ENCODE measurements at regions not wholly inside any gene's neighbourhood (a gene's known extent, or its start where the extent isn't known, plus 50 kb on each side); places are given as distances from the start of the nearest gene placed in this dataset.

- no peak for TF ChIP-seq CTCF (IDR thresholded peaks at IDR 0.05; ENCODE audit: insufficient read depth, low read length, poor library complexity, severe bottlenecking)
- H3K27me3 ChIP-seq (ENCODE audit: control insufficient read depth, insufficient read depth, low read length) = no peaks in the 10 kb centered on the region
- H3K4me3 ChIP-seq (ENCODE audit: low read depth, low read length) = no peak overlapping the region
- H3K36me3 ChIP-seq (ENCODE audit: control insufficient read depth, insufficient read depth, low read length) = no peaks in the 10 kb centered on the region
- DNase-seq (ENCODE audit: low read depth) = no peak
These were observed 71.7 kb upstream of the WDR75 start for GRCh38 chr2:189369566-189369965.

GRCh38 chr2:189370719-189371118 is 70.6 kb upstream of the WDR75 start:
- DNase-seq (ENCODE audit: low read depth) = no peak
- no peaks in the 10 kb centered on the region for H3K27me3 ChIP-seq (ENCODE audit: control insufficient read depth, insufficient read depth, low read length)
- TF ChIP-seq CTCF (IDR thresholded peaks at IDR 0.05; ENCODE audit: insufficient read depth, low read length, poor library complexity, severe bottlenecking) = no peak
- H3K36me3 ChIP-seq (ENCODE audit: control insufficient read depth, insufficient read depth, low read length) = no peaks in the 10 kb centered on the region
- H3K4me3 ChIP-seq (ENCODE audit: low read depth, low read length) = no peak overlapping the region

GRCh38 chr2:189372688-189373257 is 68.5 kb upstream of the WDR75 start:
- no peak overlapping the region for H3K4me3 ChIP-seq (ENCODE audit: low read depth, low read length)
- H3K36me3 ChIP-seq (ENCODE audit: control insufficient read depth, insufficient read depth, low read length) = no peaks in the 10 kb centered on the region
- H3K27me3 ChIP-seq (ENCODE audit: control insufficient read depth, insufficient read depth, low read length) = no peaks in the 10 kb centered on the region
- no peak for DNase-seq (ENCODE audit: low read depth)
- TF ChIP-seq CTCF (IDR thresholded peaks at IDR 0.05; ENCODE audit: insufficient read depth, low read length, poor library complexity, severe bottlenecking) = no peak

- Histone ChIP-seq H3K4me3 (ENCODE audit: low read depth, low read length) (no peak overlapping the region), H3K36me3 (ENCODE audit: control insufficient read depth, insufficient read depth, low read length) (no peaks in the 10 kb centered on the region), H3K27me3 (ENCODE audit: control insufficient read depth, insufficient read depth, low read length) (no peaks in the 10 kb centered on the region)
- DNase-seq (ENCODE audit: low read depth) = no peak
- no peak for TF ChIP-seq CTCF (IDR thresholded peaks at IDR 0.05; ENCODE audit: insufficient read depth, low read length, poor library complexity, severe bottlenecking)
These were observed 66.8 kb upstream of the WDR75 start for GRCh38 chr2:189374481-189374880.

GRCh38 chr2:189375842-189376241 is 65.4 kb upstream of the WDR75 start:
- no peak for TF ChIP-seq CTCF (IDR thresholded peaks at IDR 0.05; ENCODE audit: insufficient read depth, low read length, poor library complexity, severe bottlenecking)
- H3K36me3 ChIP-seq (ENCODE audit: control insufficient read depth, insufficient read depth, low read length) = no peaks in the 10 kb centered on the region
- H3K4me3 ChIP-seq (ENCODE audit: low read depth, low read length) = no peak overlapping the region
- DNase-seq (ENCODE audit: low read depth) = no peak
- no peaks in the 10 kb centered on the region for H3K27me3 ChIP-seq (ENCODE audit: control insufficient read depth, insufficient read depth, low read length)

GRCh38 chr2:189379287-189379630 is 62.0 kb upstream of the WDR75 start:
- no peak for TF ChIP-seq CTCF (IDR thresholded peaks at IDR 0.05; ENCODE audit: insufficient read depth, low read length, poor library complexity, severe bottlenecking)
- H3K27me3 ChIP-seq (ENCODE audit: control insufficient read depth, insufficient read depth, low read length) = no peaks in the 10 kb centered on the region
- H3K4me3 ChIP-seq (ENCODE audit: low read depth, low read length) = no peak overlapping the region
- no peak for DNase-seq (ENCODE audit: low read depth)
- no peaks in the 10 kb centered on the region for H3K36me3 ChIP-seq (ENCODE audit: control insufficient read depth, insufficient read depth, low read length)

All from kidney epithelial cell (primary cell).